Liver (tissue), 8 donors: ENCODE measurements at regions not wholly inside any gene's neighbourhood (a gene's known extent, or its start where the extent isn't known, plus 50 kb on each side); places are given as distances from the start of the nearest gene placed in this dataset.

Experiments used
- DNase-seq: peaks from one replicate; pipeline ENCODE4 v3.0.0-alpha.2; 2017; ENCODE audit warnings: low spot score
- H3K27ac ChIP-seq, 2 donors: one replicate each; pipeline ENCODE4 v1.7.0; 2013; ENCODE audit warnings: inconsistent platforms in 2 of 2, low read length in 2 of 2, control low read depth in 1 of 2, low read depth in 1 of 2, mild to moderate bottlenecking in 1 of 2
- H3K27me3 ChIP-seq, 4 donors: one replicate each; pipeline versions ENCODE4 v1.6.1 to v1.7.0; 2013; ENCODE audit warnings: low read length in 3 of 4, inconsistent platforms in 1 of 4, mild to moderate bottlenecking in 1 of 4, moderate library complexity in 1 of 4; ENCODE audit not compliant: control insufficient read depth in 4 of 4, insufficient read depth in 4 of 4
- H3K36me3 ChIP-seq, 4 donors: one replicate each; pipeline versions ENCODE4 v1.6.1 to v1.7.0; 2013; ENCODE audit warnings: low read length in 3 of 4, mild to moderate bottlenecking in 3 of 4, low read depth in 1 of 4, moderate library complexity in 1 of 4; ENCODE audit not compliant: control insufficient read depth in 4 of 4, insufficient read depth in 3 of 4
- H3K4me1 ChIP-seq, 4 donors: one replicate each; pipeline versions ENCODE4 v1.6.1 to v1.7.0; 2013; ENCODE audit warnings: low read length in 3 of 4, mild to moderate bottlenecking in 3 of 4, moderate library complexity in 1 of 4; ENCODE audit not compliant: control insufficient read depth in 4 of 4, insufficient read depth in 4 of 4
- H3K4me3 ChIP-seq, 3 donors: one replicate each; pipeline versions ENCODE4 v1.6.1 to v1.7.0; 2013; ENCODE audit warnings: low read length in 3 of 3, control low read depth in 1 of 3, low read depth in 1 of 3, mild to moderate bottlenecking in 1 of 3
- H3K9ac ChIP-seq, 2 donors: one replicate each; pipeline ENCODE4 v1.7.0; 2013; ENCODE audit warnings: low read length in 2 of 2, mild to moderate bottlenecking in 2 of 2, moderate library complexity in 2 of 2, control low read depth in 1 of 2, low read depth in 1 of 2
- H3K9me3 ChIP-seq, 4 donors: one replicate each; pipeline versions ENCODE4 v1.6.1 to v1.7.0; 2013; ENCODE audit warnings: low read length in 3 of 4; ENCODE audit not compliant: control insufficient read depth in 4 of 4
- EGR1 ChIP-seq, 2 donors: IDR thresholded peaks; 2 replicates each; pipeline ENCODE4 v1.6.1; 2016 to 2018; ENCODE audit warnings: antibody characterized with exemption in 2 of 2, low read depth in 2 of 2
- FOXA1 ChIP-seq: IDR thresholded peaks from 2 replicates; pipeline ENCODE4 v1.6.1; 2016; ENCODE audit warnings: antibody characterized with exemption
- FOXA2 ChIP-seq: IDR thresholded peaks from 2 replicates; pipeline ENCODE4 v1.6.1; 2016; ENCODE audit warnings: antibody characterized with exemption
- GABPA ChIP-seq, 2 donors: IDR thresholded peaks in 1 of 2; conservative IDR thresholded peaks in 1 of 2; 2 replicates each; pipeline ENCODE4 v1.6.1; 2016; ENCODE audit warnings: antibody characterized with exemption in 2 of 2, mild to moderate bottlenecking in 1 of 2, moderate library complexity in 1 of 2
- HNF4A ChIP-seq, 2 donors: conservative IDR thresholded peaks; 2 replicates each; pipeline ENCODE4 v1.6.1; 2016; ENCODE audit warnings: antibody characterized with exemption in 2 of 2, mild to moderate bottlenecking in 2 of 2
- HNF4G ChIP-seq: IDR thresholded peaks from 2 replicates; pipeline ENCODE4 v1.6.1; 2016; ENCODE audit warnings: antibody characterized with exemption
- JUND ChIP-seq, 2 donors: IDR thresholded peaks; 2 replicates each; pipeline ENCODE4 v1.6.1; 2016; ENCODE audit warnings: antibody characterized with exemption in 2 of 2
- RAD21 ChIP-seq, 2 donors: IDR thresholded peaks; 2 replicates each; pipeline ENCODE4 v1.6.1; 2016; ENCODE audit warnings: antibody characterized with exemption in 2 of 2, mild to moderate bottlenecking in 2 of 2
- REST ChIP-seq: IDR thresholded peaks from 2 replicates; pipeline ENCODE4 v1.6.1; 2016; ENCODE audit warnings: antibody characterized with exemption, mild to moderate bottlenecking
- TAF1 ChIP-seq: conservative IDR thresholded peaks from 2 replicates; pipeline ENCODE4 v1.6.1; 2016; ENCODE audit warnings: antibody characterized with exemption, mild to moderate bottlenecking
- YY1 ChIP-seq: IDR thresholded peaks from 2 replicates; pipeline ENCODE4 v1.6.1; 2016; ENCODE audit warnings: antibody characterized with exemption, mild to moderate bottlenecking
- ZBTB33 ChIP-seq: IDR thresholded peaks from 2 replicates; pipeline ENCODE4 v1.6.1; 2016; ENCODE audit warnings: antibody characterized with exemption
- WGBS: extraction: QIAGEN DNeasy Blood & Tissue Kit; methylation state at CpG from one replicate; pipeline ENCODE4 v1.1.7; 2013; 5-methylcytosine and 5-hydroxymethylcytosine counted together
- TF ChIP-seq, protein P1 (sequence below): fragments of 150-350 bp; IDR thresholded peaks from 2 replicates; pipeline ENCODE4 v1.5.1; 2017; ENCODE audit warnings: improper control_type of control experiment, low read depth, low read length; ENCODE audit not compliant: missing input control
- TF ChIP-seq, protein P2 (sequence below): IDR thresholded peaks from 2 replicates; pipeline ENCODE4 v1.6.1; 2016; ENCODE audit warnings: antibody characterized with exemption
- donor health status: healthy.
- donor health status: healthy.
- donor health status: healthy.
- donor health status: healthy.
- donor health status: healthy.

GRCh38 chr6:44737341-44737740 lies 349.8 kb downstream of the CDC5L start:
- Histone ChIP-seq H3K9ac (no peak overlapping the region), H3K27me3 (no peaks in the 10 kb centered on the region), H3K9me3 (no peaks in the 10 kb centered on the region), H3K4me1 (peaks cover 0 to 4% (median 0%) of the 10 kb centered on the region in 4 donors), H3K36me3 (no peaks in the 10 kb centered on the region), H3K4me3 (no peak overlapping the region), H3K27ac (no peak overlapping the region)
- WGBS, result 96% methylated on average over 9 of the region's 9 CpGs
- no peak for DNase-seq
- TF ChIP-seq HNF4G (no peak), TAF1 (no peak), REST (no peak), JUND (IDR thresholded peaks at IDR 0.05) (no peak), HNF4A (conservative IDR thresholded peaks at IDR 0.05) (no peak), RAD21 (IDR thresholded peaks at IDR 0.05) (no peak), YY1 (no peak), FOXA2 (no peak), EGR1 (IDR thresholded peaks at IDR 0.05; ENCODE audit: low read depth in 2 of 2) (no peak), GABPA (IDR thresholded peaks at IDR 0.05 in 1 of 2, conservative IDR thresholded peaks at IDR 0.05 in 1 of 2) (no peak), FOXA1 (no peak)
- TF ChIP-seq, protein P1, sequence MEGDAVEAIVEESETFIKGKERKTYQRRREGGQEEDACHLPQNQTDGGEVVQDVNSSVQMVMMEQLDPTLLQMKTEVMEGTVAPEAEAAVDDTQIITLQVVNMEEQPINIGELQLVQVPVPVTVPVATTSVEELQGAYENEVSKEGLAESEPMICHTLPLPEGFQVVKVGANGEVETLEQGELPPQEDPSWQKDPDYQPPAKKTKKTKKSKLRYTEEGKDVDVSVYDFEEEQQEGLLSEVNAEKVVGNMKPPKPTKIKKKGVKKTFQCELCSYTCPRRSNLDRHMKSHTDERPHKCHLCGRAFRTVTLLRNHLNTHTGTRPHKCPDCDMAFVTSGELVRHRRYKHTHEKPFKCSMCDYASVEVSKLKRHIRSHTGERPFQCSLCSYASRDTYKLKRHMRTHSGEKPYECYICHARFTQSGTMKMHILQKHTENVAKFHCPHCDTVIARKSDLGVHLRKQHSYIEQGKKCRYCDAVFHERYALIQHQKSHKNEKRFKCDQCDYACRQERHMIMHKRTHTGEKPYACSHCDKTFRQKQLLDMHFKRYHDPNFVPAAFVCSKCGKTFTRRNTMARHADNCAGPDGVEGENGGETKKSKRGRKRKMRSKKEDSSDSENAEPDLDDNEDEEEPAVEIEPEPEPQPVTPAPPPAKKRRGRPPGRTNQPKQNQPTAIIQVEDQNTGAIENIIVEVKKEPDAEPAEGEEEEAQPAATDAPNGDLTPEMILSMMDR, result no peak
- TF ChIP-seq, protein P2, sequence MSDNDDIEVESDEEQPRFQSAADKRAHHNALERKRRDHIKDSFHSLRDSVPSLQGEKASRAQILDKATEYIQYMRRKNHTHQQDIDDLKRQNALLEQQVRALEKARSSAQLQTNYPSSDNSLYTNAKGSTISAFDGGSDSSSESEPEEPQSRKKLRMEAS, result no peak

DNA sequence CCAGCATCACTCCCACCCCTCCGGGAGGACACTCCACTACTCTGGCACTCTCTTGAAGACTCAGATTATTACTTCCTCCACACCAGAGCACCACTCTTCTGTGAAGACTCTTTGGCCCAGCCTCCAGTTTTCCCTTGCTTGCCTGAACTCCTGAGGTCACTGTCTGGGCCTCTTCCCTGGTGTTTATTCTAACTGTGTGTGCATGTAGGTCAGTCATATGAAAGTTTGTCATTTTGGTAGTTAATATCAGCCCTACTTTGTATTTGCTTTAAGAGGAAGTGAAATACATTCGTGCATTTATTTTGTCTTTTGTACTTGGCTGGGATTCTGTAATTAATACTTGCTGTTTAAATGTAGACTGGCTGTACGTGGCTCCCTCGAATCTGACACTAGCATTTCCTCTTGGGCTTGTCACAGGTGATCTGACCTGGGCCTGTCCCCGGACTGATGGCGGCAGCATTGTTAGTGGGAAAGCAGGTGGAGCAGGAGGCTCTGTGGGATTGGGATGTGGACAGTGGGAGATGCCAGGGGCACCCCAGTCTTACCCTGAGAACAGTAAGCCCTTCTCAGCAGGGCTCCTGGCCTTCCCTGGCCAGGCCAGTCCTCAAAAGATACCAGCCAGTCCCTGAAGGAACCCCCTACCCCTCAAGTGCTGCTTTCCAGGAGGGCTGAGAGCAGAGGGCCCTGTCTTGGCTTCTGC lies 350.5 kb downstream of the CDC5L start:
- no peak for TF ChIP-seq ZBTB33
- no peak overlapping the region for H3K4me3 ChIP-seq
- H3K27ac ChIP-seq, result no peak overlapping the region
- 79% methylated on average over 6 of the region's 6 CpGs for WGBS
- no peaks in the 10 kb centered on the region for H3K9me3 ChIP-seq
- H3K36me3 ChIP-seq, result no peaks in the 10 kb centered on the region
- peaks cover 0 to 4% (median 0%) of the 10 kb centered on the region in 4 donors for H3K4me1 ChIP-seq
- DNase-seq, result no peak
- no peaks in the 10 kb centered on the region for H3K27me3 ChIP-seq
- no peak overlapping the region for H3K9ac ChIP-seq
